ENCODE measurements at regions not wholly inside any gene's neighbourhood (a gene's known extent, or its start where the extent isn't known, plus 50 kb on each side); places are given as distances from the start of the nearest gene placed in this dataset.
A peak's percentile ranks its signal among the peaks of the same experiment; 100 is the strongest.
"Not testable (repeated sequence)": the region's sequence is repeated elsewhere in the genome, so short reads cannot be mapped to it uniquely, and the experiment has no call there.

- H3K56ac ChIP-seq (ENCODE audit: insufficient read length, low read depth, low read length) = not testable (repeated sequence)
Observed at GRCh38 chr17:20840987-20841865, 201.6 kb downstream of the USP22 start.

GRCh38 chr17:20842012-20842411 is 200.8 kb downstream of the USP22 start:
- H3K9me3 Mint-ChIP-seq; H3K4me1 Mint-ChIP-seq; H2BK120ac ChIP-seq (ENCODE audit: low read depth, low read length, poor library complexity, severe bottlenecking); H3T11ph ChIP-seq (ENCODE audit: low read length); H2BK5ac ChIP-seq (ENCODE audit: insufficient read length, low read length); H2BK15ac ChIP-seq (ENCODE audit: low read depth, low read length); H3K18ac ChIP-seq (ENCODE audit: insufficient read length, low read depth, low read length); H3K4me3 Mint-ChIP-seq; H3K9ac ChIP-seq (ENCODE audit: extremely low read depth, insufficient read length, low read length); H3K36me3 Mint-ChIP-seq (ENCODE audit: insufficient read depth in 1 of 3, low read depth in 3 of 3); H4K91ac ChIP-seq (ENCODE audit: insufficient read length, low read depth, low read length); H3K56ac ChIP-seq (ENCODE audit: insufficient read length, low read depth, low read length); H3K27ac ChIP-seq (ENCODE audit: insufficient read length, low read depth, low read length); H3K27ac Mint-ChIP-seq; H2AFZ ChIP-seq (ENCODE audit: low read length); H4K20me1 ChIP-seq (ENCODE audit: control insufficient read depth, insufficient read depth, insufficient read length); H3K23ac ChIP-seq (ENCODE audit: insufficient read length, low read depth, low read length); H3K4ac ChIP-seq (ENCODE audit: low read depth, low read length); H3K14ac ChIP-seq (ENCODE audit: insufficient read depth, low read length); DNase-seq; H3K27me3 ChIP-seq (ENCODE audit: insufficient read depth, low read length); H3K4me2 ChIP-seq (ENCODE audit: insufficient read depth, insufficient read length, low read length); H4K5ac ChIP-seq (ENCODE audit: insufficient read length, low read depth, low read length); H4K8ac ChIP-seq (replicated peaks; ENCODE audit: insufficient read length, low read depth, low read length); H3K9me3 ChIP-seq (ENCODE audit: control insufficient read depth, low read depth, low read length); H3K23me2 ChIP-seq (ENCODE audit: insufficient read length, low read depth, low read length, poor library complexity, severe bottlenecking); H2AK5ac ChIP-seq (ENCODE audit: insufficient read length, low read length); H3K79me1 ChIP-seq (ENCODE audit: insufficient read depth, low read depth, low read length, poor library complexity, severe bottlenecking); H2BK20ac ChIP-seq (ENCODE audit: low read depth, low read length, poor library complexity, severe bottlenecking); H2BK12ac ChIP-seq (ENCODE audit: insufficient read length, low read depth, low read length); H3K79me2 ChIP-seq (ENCODE audit: insufficient read depth, low read length); H3K4me1 ChIP-seq (ENCODE audit: insufficient read depth, low read length): not testable (repeated sequence)
- peaks cover 21% of the 10 kb centered on the region for H3K27me3 Mint-ChIP-seq (ENCODE audit: low read depth)
- no CpG with 5 or more reads among the region's 14 CpGs for WGBS (ENCODE audit: extremely low coverage, insufficient read length, low lambda C conversion rate)

More at GRCh38 chr17:20840987-20841865, 201.6 kb downstream of the USP22 start:
- not testable (repeated sequence) for H3K4me1 Mint-ChIP-seq; H4K91ac ChIP-seq (ENCODE audit: insufficient read length, low read depth, low read length); H2BK15ac ChIP-seq (ENCODE audit: low read depth, low read length); H3K23ac ChIP-seq (ENCODE audit: insufficient read length, low read depth, low read length); H3K27ac ChIP-seq (ENCODE audit: insufficient read length, low read depth, low read length); H3K14ac ChIP-seq (ENCODE audit: insufficient read depth, low read length); H3K9ac ChIP-seq (ENCODE audit: extremely low read depth, insufficient read length, low read length); H3K9me3 Mint-ChIP-seq; H4K20me1 ChIP-seq (ENCODE audit: control insufficient read depth, insufficient read depth, insufficient read length); H3K4me1 ChIP-seq (ENCODE audit: insufficient read depth, low read length); H3K27ac Mint-ChIP-seq; H3K27me3 ChIP-seq (ENCODE audit: insufficient read depth, low read length); H3K18ac ChIP-seq (ENCODE audit: insufficient read length, low read depth, low read length); H2AFZ ChIP-seq (ENCODE audit: low read length); H3K4ac ChIP-seq (ENCODE audit: low read depth, low read length); H3K23me2 ChIP-seq (ENCODE audit: insufficient read length, low read depth, low read length, poor library complexity, severe bottlenecking); H3K4me3 Mint-ChIP-seq; H3K79me2 ChIP-seq (ENCODE audit: insufficient read depth, low read length); H2BK120ac ChIP-seq (ENCODE audit: low read depth, low read length, poor library complexity, severe bottlenecking); H3T11ph ChIP-seq (ENCODE audit: low read length); H3K9me3 ChIP-seq (ENCODE audit: control insufficient read depth, low read depth, low read length); H2BK12ac ChIP-seq (ENCODE audit: insufficient read length, low read depth, low read length); H2AK5ac ChIP-seq (ENCODE audit: insufficient read length, low read length); H4K8ac ChIP-seq (replicated peaks; ENCODE audit: insufficient read length, low read depth, low read length); H3K79me1 ChIP-seq (ENCODE audit: insufficient read depth, low read depth, low read length, poor library complexity, severe bottlenecking); H2BK20ac ChIP-seq (ENCODE audit: low read depth, low read length, poor library complexity, severe bottlenecking); H4K5ac ChIP-seq (ENCODE audit: insufficient read length, low read depth, low read length); H2BK5ac ChIP-seq (ENCODE audit: insufficient read length, low read length); H3K36me3 Mint-ChIP-seq (ENCODE audit: insufficient read depth in 1 of 3, low read depth in 3 of 3); H3K4me2 ChIP-seq (ENCODE audit: insufficient read depth, insufficient read length, low read length)
- WGBS (ENCODE audit: extremely low coverage, insufficient read length, low lambda C conversion rate) = no CpG with 5 or more reads among the region's 62 CpGs
- H3K27me3 Mint-ChIP-seq (ENCODE audit: low read depth) = peaks cover 21% of the 10 kb centered on the region
- DNase-seq = peak; percentile 49

Measured in H9 (cell line).